DND-41 (cell line): ENCODE measurements at regions not wholly inside any gene's neighbourhood (a gene's known extent, or its start where the extent isn't known, plus 50 kb on each side); places are given as distances from the start of the nearest gene placed in this dataset.

Experiments used
- ATAC-seq: fragments of 200-7000 bp; cut with Tn5 transposase; 3 replicates; pipeline ENCODE4 v1.9.1; 2021; ENCODE audit warnings: low read depth; ENCODE audit not compliant: insufficient read depth
- DNase-seq: peaks from one replicate; pipeline ENCODE4 v3.0.0-alpha.2; 2020
- H2AFZ ChIP-seq: 2 replicates; pipeline ENCODE4 v1.6.0; 2012; ENCODE audit warnings: low read depth, low read length
- H3K27ac ChIP-seq: 2 replicates; pipeline ENCODE4 v1.5.1; 2012; ENCODE audit warnings: low read length, inconsistent platforms
- H3K27me3 ChIP-seq: fragments of 200-600 bp; sonication (generic); 2 replicates; pipeline ENCODE4 v1.6.0; 2012; ENCODE audit warnings: low read length, mild to moderate bottlenecking, inconsistent platforms; ENCODE audit not compliant: insufficient read depth, poor library complexity
- H3K36me3 ChIP-seq: 2 replicates; pipeline ENCODE4 v1.5.1; 2012; ENCODE audit warnings: low read length, inconsistent platforms; ENCODE audit not compliant: insufficient read depth
- H3K4me1 ChIP-seq: 2 replicates; pipeline ENCODE4 v1.5.1; 2012; ENCODE audit warnings: mild to moderate bottlenecking, low read length; ENCODE audit not compliant: insufficient read depth
- H3K4me2 ChIP-seq: 2 replicates; pipeline ENCODE4 v1.6.0; 2012; ENCODE audit warnings: mild to moderate bottlenecking, moderate library complexity, low read length, inconsistent platforms; ENCODE audit not compliant: insufficient read depth
- H3K4me3 ChIP-seq, 2 experiments: fragments of 200-600 bp in 1 of 2; shearing (Covaris generic) in 1 of 2; 2 replicates each; pipeline ENCODE4 v1.5.1; 2012 to 2016; ENCODE audit warnings: inconsistent platforms in 2 of 2, low read length in 2 of 2, mild to moderate bottlenecking in 2 of 2, low read depth in 1 of 2, moderate library complexity in 1 of 2
- H3K79me2 ChIP-seq: 2 replicates; pipeline ENCODE4 v1.6.0; 2012; ENCODE audit warnings: low read length, inconsistent platforms; ENCODE audit not compliant: insufficient read depth
- H3K9ac ChIP-seq: 2 replicates; pipeline ENCODE4 v1.6.0; 2012; ENCODE audit warnings: low read depth, mild to moderate bottlenecking, inconsistent platforms, low read length, moderate library complexity
- H3K9me3 ChIP-seq: 2 replicates; pipeline ENCODE4 v1.5.1; 2012; ENCODE audit warnings: low read length, moderate library complexity, mild to moderate bottlenecking, inconsistent platforms; ENCODE audit not compliant: insufficient read depth, severe bottlenecking
- H4K20me1 ChIP-seq: 2 replicates; pipeline ENCODE4 v1.6.0; 2012; ENCODE audit warnings: low read length; ENCODE audit not compliant: insufficient read depth
- EZH2 ChIP-seq: IDR thresholded peaks from 3 replicates; pipeline ENCODE4 v1.6.1; 2012; ENCODE audit warnings: borderline replicate concordance, low read depth, mild to moderate bottlenecking, moderate library complexity, low read length, inconsistent platforms; ENCODE audit not compliant: severe bottlenecking
- TF ChIP-seq, protein P1 (sequence below): IDR thresholded peaks from 2 replicates; pipeline ENCODE4 v1.5.1; 2012; ENCODE audit warnings: borderline replicate concordance, low read length, moderate library complexity, mild to moderate bottlenecking; ENCODE audit not compliant: poor library complexity, severe bottlenecking; ENCODE audit errors: extremely low read depth

DNA sequence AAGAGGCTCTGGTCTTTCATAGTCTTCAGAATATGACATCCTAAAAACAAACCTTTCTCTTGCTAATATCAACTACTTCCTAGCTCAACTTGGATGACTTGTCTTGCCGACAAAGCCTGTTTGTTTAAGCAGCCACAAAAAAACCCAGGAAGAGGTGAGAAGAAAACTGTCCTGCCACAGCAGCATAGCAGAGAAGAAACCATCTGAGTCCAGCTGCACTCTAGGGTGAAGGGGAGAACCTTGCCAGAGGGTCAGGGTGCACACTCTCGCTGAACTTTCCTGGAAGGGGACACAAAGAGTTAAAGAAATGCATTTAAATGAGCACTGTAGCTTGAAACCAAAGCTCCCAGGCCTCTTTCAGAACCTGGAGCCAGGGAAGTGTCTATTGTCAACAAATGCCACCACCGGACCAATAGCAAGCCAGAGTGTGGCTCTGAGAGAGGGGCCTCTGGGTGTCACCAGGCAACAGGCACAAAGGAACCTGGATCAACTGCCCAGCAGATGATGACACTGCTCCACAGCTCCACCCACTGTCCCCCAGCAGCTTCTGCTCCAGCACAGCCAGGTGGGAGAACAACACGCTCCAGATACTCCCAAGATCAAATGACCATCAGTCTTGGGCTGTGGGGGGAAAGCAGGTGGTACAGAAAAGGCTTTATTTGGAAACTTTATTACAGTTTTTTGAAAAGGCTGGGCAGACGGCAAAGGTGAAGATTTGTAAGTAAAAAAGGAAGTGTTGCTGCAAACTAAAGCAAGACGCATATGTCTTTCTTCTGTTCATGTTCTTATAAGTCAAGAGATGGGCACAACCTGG lies 105.7 kb downstream of the RASSF10 start:
- Histone ChIP-seq H4K20me1 (no peaks in the 10 kb centered on the region), H3K27me3 (peaks cover 2% of the 10 kb centered on the region), H3K36me3 (no peaks in the 10 kb centered on the region), H3K79me2 (no peaks in the 10 kb centered on the region), H3K27ac (no peak overlapping the region), H3K4me1 (no peaks in the 10 kb centered on the region), H2AFZ (no peak overlapping the region), H3K4me2 (no peak overlapping the region), H3K9ac (no peak overlapping the region), H3K4me3 (no peak overlapping the region), H3K9me3 (no peaks in the 10 kb centered on the region)
- TF ChIP-seq EZH2: no peak
- TF ChIP-seq, protein P1, sequence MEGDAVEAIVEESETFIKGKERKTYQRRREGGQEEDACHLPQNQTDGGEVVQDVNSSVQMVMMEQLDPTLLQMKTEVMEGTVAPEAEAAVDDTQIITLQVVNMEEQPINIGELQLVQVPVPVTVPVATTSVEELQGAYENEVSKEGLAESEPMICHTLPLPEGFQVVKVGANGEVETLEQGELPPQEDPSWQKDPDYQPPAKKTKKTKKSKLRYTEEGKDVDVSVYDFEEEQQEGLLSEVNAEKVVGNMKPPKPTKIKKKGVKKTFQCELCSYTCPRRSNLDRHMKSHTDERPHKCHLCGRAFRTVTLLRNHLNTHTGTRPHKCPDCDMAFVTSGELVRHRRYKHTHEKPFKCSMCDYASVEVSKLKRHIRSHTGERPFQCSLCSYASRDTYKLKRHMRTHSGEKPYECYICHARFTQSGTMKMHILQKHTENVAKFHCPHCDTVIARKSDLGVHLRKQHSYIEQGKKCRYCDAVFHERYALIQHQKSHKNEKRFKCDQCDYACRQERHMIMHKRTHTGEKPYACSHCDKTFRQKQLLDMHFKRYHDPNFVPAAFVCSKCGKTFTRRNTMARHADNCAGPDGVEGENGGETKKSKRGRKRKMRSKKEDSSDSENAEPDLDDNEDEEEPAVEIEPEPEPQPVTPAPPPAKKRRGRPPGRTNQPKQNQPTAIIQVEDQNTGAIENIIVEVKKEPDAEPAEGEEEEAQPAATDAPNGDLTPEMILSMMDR: peak; percentile 22
- DNase-seq (peak; percentile 8), ATAC-seq (peak; percentile 50; the same call in 2 of the 3 replicates)

DNA sequence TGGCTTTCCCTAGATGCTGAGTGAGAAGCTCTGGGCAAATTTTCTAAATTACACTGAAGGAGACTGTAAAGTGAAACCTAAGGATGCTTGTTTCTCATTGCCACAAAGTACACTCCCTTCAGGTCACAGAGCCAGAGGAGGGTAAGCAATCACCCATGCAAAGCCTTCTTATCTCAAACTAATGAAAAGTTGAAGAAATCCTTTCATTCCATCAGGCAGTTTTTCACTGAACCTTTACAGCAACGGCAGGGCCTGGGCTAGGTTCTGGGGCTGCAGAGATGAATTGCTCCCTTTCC lies 106.2 kb downstream of the RASSF10 start:
- H3K9me3 ChIP-seq: no peaks in the 10 kb centered on the region

DNA sequence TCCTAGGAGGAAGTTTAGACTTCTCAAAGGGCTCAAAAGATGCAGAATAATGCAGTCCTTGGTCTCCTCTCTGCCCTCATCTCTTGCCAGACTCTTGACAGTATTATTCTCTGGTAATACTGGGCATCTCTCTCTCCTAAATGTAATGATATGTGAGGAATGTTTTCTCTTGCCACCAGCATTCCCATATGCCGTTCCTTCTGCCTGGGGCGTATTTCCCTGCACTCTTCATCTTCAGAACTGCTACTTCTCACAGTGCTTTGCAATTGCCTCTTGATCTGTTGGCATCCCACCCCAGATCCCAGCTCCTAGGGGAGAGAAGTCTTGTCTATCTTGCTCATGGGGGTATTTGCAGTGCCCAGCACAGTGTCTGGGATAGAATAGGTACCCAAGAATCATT lies 107.4 kb downstream of the RASSF10 start:
- no peaks in the 10 kb centered on the region for H4K20me1 ChIP-seq
- DNase-seq: no peak
- H3K4me1 ChIP-seq: no peaks in the 10 kb centered on the region
- no peaks in the 10 kb centered on the region for H3K36me3 ChIP-seq
- H3K4me3 ChIP-seq: no peak overlapping the region
- H2AFZ ChIP-seq: no peak overlapping the region
- H3K9me3 ChIP-seq: no peaks in the 10 kb centered on the region
- no peak for TF ChIP-seq EZH2
- TF ChIP-seq, protein P1: no peak
- ATAC-seq: no peak
- H3K4me2 ChIP-seq: no peak overlapping the region
- H3K27me3 ChIP-seq: peaks cover 7% of the 10 kb centered on the region
- no peak overlapping the region for H3K9ac ChIP-seq
- no peak overlapping the region for H3K27ac ChIP-seq
- no peaks in the 10 kb centered on the region for H3K79me2 ChIP-seq

More for the DNA sequence above, 106.2 kb downstream of the RASSF10 start:
- Histone ChIP-seq H4K20me1 (no peaks in the 10 kb centered on the region), H3K27ac (no peak overlapping the region), H3K36me3 (no peaks in the 10 kb centered on the region), H3K4me2 (no peak overlapping the region), H2AFZ (no peak overlapping the region), H3K4me1 (no peaks in the 10 kb centered on the region), H3K9ac (no peak overlapping the region), H3K27me3 (peaks cover 7% of the 10 kb centered on the region), H3K4me3 (no peak overlapping the region), H3K79me2 (no peaks in the 10 kb centered on the region)
- no peak for TF ChIP-seq EZH2
- TF ChIP-seq, protein P1: no peak
- no peak for ATAC-seq
- no peak for DNase-seq
